Mesendoderm (in vitro differentiated cells): ENCODE measurements at regions not wholly inside any gene's neighbourhood (a gene's known extent, or its start where the extent isn't known, plus 50 kb on each side); places are given as distances from the start of the nearest gene placed in this dataset.

Source experiments
- DNase-seq: peaks from one replicate; pipeline ENCODE4 v3.0.0; 2013
- H2AK5ac ChIP-seq: 2 replicates; pipeline ENCODE4 v1.6.1; 2013; ENCODE audit warnings: low read length, inconsistent platforms
- H2BK120ac ChIP-seq: 2 replicates; pipeline ENCODE4 v1.6.1; 2013; ENCODE audit warnings: low read depth, mild to moderate bottlenecking, low read length, moderate library complexity, mixed read lengths
- H2BK15ac ChIP-seq: replicated peaks from 2 replicates; pipeline ENCODE4 v1.6.1; 2013; ENCODE audit warnings: low read depth, mild to moderate bottlenecking, moderate library complexity
- H2BK5ac ChIP-seq: 2 replicates; pipeline ENCODE4 v1.6.1; 2013; ENCODE audit warnings: low read length, inconsistent platforms
- H3K18ac ChIP-seq: 2 replicates; pipeline ENCODE4 v1.6.1; 2013; ENCODE audit warnings: mild to moderate bottlenecking, low read length, mixed read lengths
- H3K23ac ChIP-seq: one replicate; pipeline ENCODE4 v1.6.1; 2013; ENCODE audit warnings: low read length
- H3K27ac ChIP-seq: 2 replicates; pipeline ENCODE4 v1.5.1; 2013; ENCODE audit warnings: low read depth, mild to moderate bottlenecking, inconsistent platforms, low read length, moderate library complexity
- H3K27me3 ChIP-seq: 2 replicates; pipeline ENCODE4 v1.6.1; 2013; ENCODE audit warnings: low read length, control low read depth, mild to moderate bottlenecking, inconsistent platforms; ENCODE audit not compliant: insufficient read depth, poor library complexity
- H3K36me3 ChIP-seq: 2 replicates; pipeline ENCODE4 v1.6.1; 2013; ENCODE audit warnings: low read length, inconsistent platforms; ENCODE audit not compliant: control insufficient read depth, insufficient read depth
- H3K4ac ChIP-seq: one replicate; pipeline ENCODE4 v1.6.1; 2013; ENCODE audit warnings: low read depth, mild to moderate bottlenecking, low read length, moderate library complexity
- H3K4me1 ChIP-seq: 2 replicates; pipeline ENCODE4 v1.6.1; 2013; ENCODE audit warnings: low read depth, low read length, inconsistent platforms; ENCODE audit not compliant: control insufficient read depth
- H3K4me2 ChIP-seq: 2 replicates; pipeline ENCODE4 v1.6.1; 2013; ENCODE audit warnings: low read length
- H3K4me3 ChIP-seq: 2 replicates; pipeline ENCODE4 v1.5.1; 2013; ENCODE audit warnings: mild to moderate bottlenecking, low read length
- H3K56ac ChIP-seq: one replicate; pipeline ENCODE4 v1.6.1; 2013; ENCODE audit warnings: low read length
- H3K79me1 ChIP-seq: 2 replicates; pipeline ENCODE4 v1.6.1; 2013; ENCODE audit warnings: low read length, inconsistent platforms
- H3K79me2 ChIP-seq: 2 replicates; pipeline ENCODE4 v1.6.1; 2013; ENCODE audit warnings: mild to moderate bottlenecking, low read length; ENCODE audit not compliant: control insufficient read depth, insufficient read depth
- H3K9ac ChIP-seq: 2 replicates; pipeline ENCODE4 v1.6.1; 2013; ENCODE audit warnings: low read length, inconsistent platforms
- H4K5ac ChIP-seq: one replicate; pipeline ENCODE4 v1.6.1; 2013; ENCODE audit warnings: low read length
- H4K8ac ChIP-seq: one replicate; pipeline ENCODE4 v1.6.1; 2013; ENCODE audit warnings: low read depth, mild to moderate bottlenecking, control low read depth, low read length, moderate library complexity
- WGBS: extraction: QIAGEN DNeasy Blood & Tissue Kit; methylation state at CpG from one replicate; pipeline ENCODE4 v1.1.7; 2013; ENCODE audit warnings: low lambda C conversion rate, missing lambda C conversion rate; ENCODE audit not compliant: insufficient coverage; ENCODE audit errors: extremely low coverage; 5-methylcytosine and 5-hydroxymethylcytosine counted together

DNA sequence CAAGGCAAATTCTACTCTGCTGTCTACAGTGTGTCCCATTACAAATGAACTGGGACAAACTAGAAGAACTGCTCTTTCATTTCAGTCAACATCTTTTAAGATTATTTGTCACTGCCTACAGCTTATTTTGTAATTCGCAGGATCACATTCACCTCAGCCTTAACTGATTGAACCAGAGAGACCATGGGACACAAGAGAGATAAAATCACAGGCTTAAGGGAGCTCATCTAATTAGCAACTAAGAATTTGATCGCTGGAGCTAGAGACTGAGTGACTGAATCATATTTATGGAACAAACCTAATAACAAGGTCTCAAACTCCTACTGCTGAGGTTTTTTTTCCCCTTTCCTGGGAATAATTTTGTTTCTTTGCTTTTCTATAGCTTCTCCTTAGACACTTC, 898.2 kb downstream of the PCDH18 start:
- H3K4ac ChIP-seq = no peak overlapping the region
- WGBS = no CpG with 5 or more reads among the region's 2 CpGs
- no peak overlapping the region for H2BK5ac ChIP-seq
- no peak overlapping the region for H4K8ac ChIP-seq
- no peak overlapping the region for H2BK15ac ChIP-seq
- no peaks in the 10 kb centered on the region for H3K27me3 ChIP-seq
- H3K4me3 ChIP-seq = no peak overlapping the region
- H3K9ac ChIP-seq = no peak overlapping the region
- H3K4me2 ChIP-seq = no peak overlapping the region
- no peaks in the 10 kb centered on the region for H3K4me1 ChIP-seq
- no peak overlapping the region for H3K18ac ChIP-seq
- no peak overlapping the region for H3K23ac ChIP-seq
- no peak overlapping the region for H3K56ac ChIP-seq
- H3K79me2 ChIP-seq = no peaks in the 10 kb centered on the region
- H3K36me3 ChIP-seq = no peaks in the 10 kb centered on the region
- no peak overlapping the region for H2BK120ac ChIP-seq
- no peak overlapping the region for H4K5ac ChIP-seq
- H3K79me1 ChIP-seq = no peaks in the 10 kb centered on the region
- H3K27ac ChIP-seq = no peak overlapping the region
- no peak overlapping the region for H2AK5ac ChIP-seq
- peak; percentile 42 for DNase-seq

DNA sequence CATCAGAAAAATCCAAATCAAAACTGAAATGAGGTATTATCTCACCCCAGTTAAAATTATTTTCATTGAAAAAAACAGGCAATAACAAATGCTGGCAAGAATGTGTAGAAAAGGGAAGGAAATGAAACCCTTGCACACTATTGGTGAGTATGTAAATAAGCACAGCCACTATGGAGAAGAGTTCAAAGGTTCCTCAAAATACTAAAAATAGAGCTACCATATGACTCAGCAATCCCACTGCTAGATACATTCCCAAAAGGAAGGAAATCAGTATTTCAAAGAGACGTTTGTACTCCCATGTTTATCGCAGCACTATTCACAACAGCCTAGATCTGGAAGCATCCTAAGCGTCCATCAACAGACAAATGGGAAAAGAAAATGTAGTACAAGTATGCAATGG, 932.4 kb downstream of the PCDH18 start:
- H3K56ac ChIP-seq = no peak overlapping the region
- no peak overlapping the region for H3K4ac ChIP-seq
- H3K4me1 ChIP-seq = peaks cover 2% of the 10 kb centered on the region
- H3K27me3 ChIP-seq = no peaks in the 10 kb centered on the region
- WGBS = no CpG with 5 or more reads among the region's 3 CpGs
- H2BK15ac ChIP-seq = no peak overlapping the region
- no peaks in the 10 kb centered on the region for H3K36me3 ChIP-seq
- no peak overlapping the region for H3K27ac ChIP-seq
- no peaks in the 10 kb centered on the region for H3K79me2 ChIP-seq
- no peak for DNase-seq
- H3K4me2 ChIP-seq = no peak overlapping the region
- no peak overlapping the region for H3K9ac ChIP-seq
- no peak overlapping the region for H2BK120ac ChIP-seq
- H2AK5ac ChIP-seq = no peak overlapping the region
- H3K4me3 ChIP-seq = no peak overlapping the region
- H3K79me1 ChIP-seq = no peaks in the 10 kb centered on the region
- no peak overlapping the region for H4K5ac ChIP-seq
- no peak overlapping the region for H2BK5ac ChIP-seq
- no peak overlapping the region for H4K8ac ChIP-seq
- no peak overlapping the region for H3K23ac ChIP-seq
- H3K18ac ChIP-seq = no peak overlapping the region

- Histone ChIP-seq H3K27ac (no peak overlapping the region), H3K18ac (no peak overlapping the region), H3K27me3 (no peaks in the 10 kb centered on the region), H3K79me1 (no peaks in the 10 kb centered on the region), H2BK120ac (no peak overlapping the region), H3K4ac (no peak overlapping the region), H3K4me1 (no peaks in the 10 kb centered on the region), H3K4me3 (no peak overlapping the region), H3K4me2 (no peak overlapping the region), H4K5ac (no peak overlapping the region), H2BK15ac (no peak overlapping the region), H2BK5ac (no peak overlapping the region), H3K9ac (no peak overlapping the region), H3K79me2 (no peaks in the 10 kb centered on the region), H2AK5ac (no peak overlapping the region), H3K36me3 (no peaks in the 10 kb centered on the region), H3K56ac (no peak overlapping the region), H3K23ac (no peak overlapping the region), H4K8ac (no peak overlapping the region)
- no CpG with 5 or more reads among the region's 1 CpG for WGBS
- no peak for DNase-seq
Measured at GRCh38 chr4:136590440-136590839, 941.9 kb downstream of the PCDH18 start.

DNA sequence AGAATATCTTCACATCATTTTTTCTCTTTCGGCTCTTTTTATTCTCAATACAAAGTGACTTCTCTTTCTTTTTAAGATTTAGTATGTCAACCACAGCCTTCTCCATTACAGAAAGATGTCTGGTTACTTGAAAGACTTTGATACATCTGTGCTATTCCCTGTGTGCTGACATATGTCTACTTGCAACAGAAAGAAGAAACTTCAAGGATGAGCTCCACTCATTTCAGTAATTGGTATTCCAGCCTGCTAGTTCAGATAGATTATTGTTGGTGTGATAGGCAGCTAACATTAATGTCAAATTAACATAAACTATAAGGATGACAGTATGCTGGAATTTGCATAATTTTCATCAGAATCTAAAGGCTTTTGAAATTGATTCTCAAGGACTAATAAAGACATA, 948.7 kb downstream of the PCDH18 start:
- Histone ChIP-seq H3K56ac (no peak overlapping the region), H3K27ac (no peak overlapping the region), H4K8ac (no peak overlapping the region), H2AK5ac (no peak overlapping the region), H3K4me2 (no peak overlapping the region), H2BK15ac (no peak overlapping the region), H2BK5ac (no peak overlapping the region), H3K79me2 (no peaks in the 10 kb centered on the region), H4K5ac (no peak overlapping the region), H2BK120ac (no peak overlapping the region), H3K4me3 (no peak overlapping the region), H3K4me1 (no peaks in the 10 kb centered on the region), H3K4ac (no peak overlapping the region), H3K9ac (no peak overlapping the region), H3K79me1 (no peaks in the 10 kb centered on the region), H3K27me3 (no peaks in the 10 kb centered on the region), H3K18ac (no peak overlapping the region), H3K23ac (no peak overlapping the region), H3K36me3 (no peaks in the 10 kb centered on the region)
- no CpG with 5 or more reads among the region's 1 CpG for WGBS
- no peak for DNase-seq

DNA sequence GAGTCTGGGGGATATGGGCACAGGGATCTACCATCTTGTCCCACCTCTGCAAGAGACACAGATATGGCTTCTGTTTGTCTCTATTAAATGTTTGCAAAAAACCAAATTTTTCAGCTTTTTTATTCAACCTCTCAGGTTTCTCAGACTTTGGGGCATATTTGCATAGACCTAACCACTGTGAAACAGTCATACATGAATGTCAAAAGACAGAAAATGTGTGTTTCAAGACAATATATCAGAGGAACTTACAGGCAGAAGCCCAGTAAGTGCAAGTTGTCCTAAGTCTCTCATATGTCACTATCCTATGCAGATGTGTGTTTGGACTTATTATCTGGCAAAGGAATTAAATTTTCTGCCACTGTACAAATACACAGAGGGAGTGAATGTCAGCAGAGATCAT, 951.2 kb downstream of the PCDH18 start:
- Histone ChIP-seq H2BK15ac (no peak overlapping the region), H3K4me3 (no peak overlapping the region), H3K27me3 (no peaks in the 10 kb centered on the region), H3K9ac (no peak overlapping the region), H3K56ac (no peak overlapping the region), H3K23ac (no peak overlapping the region), H3K18ac (no peak overlapping the region), H2AK5ac (no peak overlapping the region), H3K4me1 (no peaks in the 10 kb centered on the region), H4K8ac (no peak overlapping the region), H3K27ac (no peak overlapping the region), H3K36me3 (no peaks in the 10 kb centered on the region), H3K79me1 (no peaks in the 10 kb centered on the region), H2BK120ac (no peak overlapping the region), H3K4ac (no peak overlapping the region), H3K79me2 (no peaks in the 10 kb centered on the region), H3K4me2 (no peak overlapping the region), H4K5ac (no peak overlapping the region), H2BK5ac (no peak overlapping the region)
- no peak for DNase-seq

GRCh38 chr4:136575146-136575545, 957.1 kb downstream of the PCDH18 start:
- DNase-seq = no peak
- H3K4me2 ChIP-seq = no peak overlapping the region
- H2BK15ac ChIP-seq = no peak overlapping the region
- H2AK5ac ChIP-seq = no peak overlapping the region
- H3K27ac ChIP-seq = no peak overlapping the region
- no peak overlapping the region for H2BK120ac ChIP-seq
- no peak overlapping the region for H3K23ac ChIP-seq
- H3K9ac ChIP-seq = no peak overlapping the region
- no peak overlapping the region for H3K4ac ChIP-seq
- no peak overlapping the region for H4K8ac ChIP-seq
- H4K5ac ChIP-seq = no peak overlapping the region
- no peaks in the 10 kb centered on the region for H3K4me1 ChIP-seq
- no peak overlapping the region for H3K4me3 ChIP-seq
- no peak overlapping the region for H3K56ac ChIP-seq
- no peak overlapping the region for H2BK5ac ChIP-seq
- no peaks in the 10 kb centered on the region for H3K36me3 ChIP-seq
- no peaks in the 10 kb centered on the region for H3K27me3 ChIP-seq
- H3K79me2 ChIP-seq = no peaks in the 10 kb centered on the region
- no peaks in the 10 kb centered on the region for H3K79me1 ChIP-seq
- H3K18ac ChIP-seq = no peak overlapping the region
